Fibroblast of peridontal ligament (primary cell): ENCODE measurements at regions not wholly inside any gene's neighbourhood (a gene's known extent, or its start where the extent isn't known, plus 50 kb on each side); places are given as distances from the start of the nearest gene placed in this dataset.
"Not testable (repeated sequence)": the region's sequence is repeated elsewhere in the genome, so short reads cannot be mapped to it uniquely, and the experiment has no call there.

Experiments
- DNase-seq: peaks from one replicate; pipeline ENCODE4 v3.0.0-alpha.2; 2010; ENCODE audit errors: extremely low read depth

GRCh38 chr6:77178821-77179220, 284.5 kb downstream of the HTR1B start:
- no peak for DNase-seq

DNA sequence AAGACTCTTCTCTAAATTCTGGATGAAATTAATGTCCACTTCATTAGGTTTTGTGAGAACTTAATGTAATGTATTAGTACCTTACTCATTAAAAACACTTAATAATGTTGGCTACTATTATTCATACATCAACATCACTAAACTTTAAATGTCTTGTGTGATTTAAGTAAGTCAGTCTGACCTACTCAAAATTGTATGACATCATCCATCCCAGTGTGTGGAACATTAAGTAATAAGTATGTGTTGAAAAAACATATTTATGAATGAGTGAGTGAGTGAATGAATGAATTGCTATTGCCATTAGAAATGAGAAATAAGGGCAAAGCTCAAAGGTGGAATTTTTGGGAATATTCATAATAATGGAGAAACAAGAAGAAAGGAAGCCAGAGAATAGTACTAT, 285.8 kb downstream of the HTR1B start:
- DNase-seq, result no peak

DNA sequence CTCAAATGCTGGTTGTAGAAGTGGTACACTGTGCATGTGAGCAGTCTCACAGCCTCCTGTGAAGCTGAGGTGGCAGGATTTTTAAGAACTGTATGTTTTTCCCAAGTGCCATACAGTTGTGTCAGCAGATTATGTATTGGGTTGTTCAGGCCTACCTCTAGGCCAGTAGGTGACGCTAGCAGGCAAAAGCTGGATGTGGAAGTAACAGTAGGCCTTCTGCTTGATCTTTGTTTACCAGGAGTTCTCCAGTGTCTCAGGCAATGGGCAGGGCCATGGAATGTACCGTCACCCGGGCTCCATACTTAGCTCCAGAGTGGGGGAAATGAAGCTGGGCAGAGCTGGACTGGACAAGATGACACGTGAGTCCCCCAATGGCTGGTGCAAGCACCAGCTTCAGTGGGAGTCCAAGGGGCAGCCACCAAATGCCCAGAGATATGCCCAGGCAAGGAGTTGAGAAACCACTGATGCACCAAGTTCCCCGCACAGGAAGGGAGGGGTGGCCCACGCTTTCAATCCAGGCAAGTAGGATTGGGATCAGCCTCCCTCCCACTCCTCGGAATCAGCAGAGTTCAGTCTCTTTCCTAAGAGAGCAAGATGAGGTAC, 289.7 kb downstream of the HTR1B start:
- no peak for DNase-seq

- no peak for DNase-seq
These were observed 290.7 kb downstream of the HTR1B start for GRCh38 chr6:77172578-77172977.

DNA sequence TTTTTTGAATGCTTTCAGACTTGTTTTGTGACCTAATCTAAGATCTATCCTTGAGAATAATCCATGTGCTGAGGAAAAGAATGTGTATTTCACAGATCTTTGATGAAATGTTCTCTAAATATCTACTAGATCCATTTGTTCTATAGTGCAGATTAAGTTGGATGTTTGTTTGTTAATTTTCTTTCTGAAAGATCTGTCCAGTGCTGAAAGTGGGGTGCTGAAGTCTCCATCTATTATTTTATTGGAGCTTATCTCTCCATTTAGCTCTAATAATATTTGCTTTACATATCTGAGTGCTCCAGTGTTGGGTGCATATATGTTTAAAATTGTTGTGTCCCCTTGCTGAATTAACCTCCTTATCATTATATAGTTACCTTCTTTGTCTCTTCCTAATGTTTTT, 303.6 kb downstream of the HTR1B start:
- DNase-seq, result no peak

DNA sequence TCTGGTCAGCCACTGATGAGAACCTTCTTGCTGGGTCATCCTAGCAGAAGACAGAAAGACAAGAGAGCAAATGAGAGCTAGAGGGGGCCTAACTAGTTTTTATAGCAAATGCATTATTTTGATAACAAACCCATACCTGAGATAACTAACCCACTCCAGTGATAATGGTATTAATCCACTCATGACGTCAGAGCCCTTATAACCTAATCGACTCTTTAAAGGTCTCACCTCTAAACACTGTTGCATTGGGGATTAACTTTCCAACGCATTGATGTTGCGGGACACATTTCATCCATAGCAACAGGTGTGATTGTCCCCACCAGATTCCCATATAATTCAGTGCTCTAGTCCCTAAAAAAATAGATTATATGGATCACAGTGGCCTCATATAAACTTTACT, 312.1 kb downstream of the HTR1B start:
- no peak for DNase-seq

- no peak for DNase-seq
These were observed 312.6 kb downstream of the HTR1B start for GRCh38 chr6:77150736-77151135.

DNA sequence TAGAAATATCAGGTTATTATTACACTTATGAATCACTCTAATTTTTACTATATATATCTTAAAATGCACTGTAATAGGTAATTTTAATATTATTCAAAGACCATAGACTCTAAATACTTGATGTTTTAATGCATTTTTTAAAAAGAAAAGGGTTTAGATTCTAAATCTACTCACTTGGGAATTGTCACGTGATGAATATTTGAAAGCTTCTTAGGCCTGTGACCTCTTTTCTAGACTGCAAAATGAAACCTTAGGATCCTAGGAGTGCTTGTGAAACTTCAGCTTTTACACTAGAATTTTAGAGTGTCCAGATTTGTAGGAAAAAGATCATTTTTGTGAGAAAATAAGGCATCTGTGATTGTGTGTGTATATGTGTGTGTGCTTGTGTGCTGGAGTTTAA, 318.0 kb downstream of the HTR1B start:
- DNase-seq, result no peak

- no peak for DNase-seq
These were observed 319.4 kb downstream of the HTR1B start for GRCh38 chr6:77143659-77144447.

GRCh38 chr6:77136086-77136485, 327.2 kb downstream of the HTR1B start:
- no peak for DNase-seq

DNA sequence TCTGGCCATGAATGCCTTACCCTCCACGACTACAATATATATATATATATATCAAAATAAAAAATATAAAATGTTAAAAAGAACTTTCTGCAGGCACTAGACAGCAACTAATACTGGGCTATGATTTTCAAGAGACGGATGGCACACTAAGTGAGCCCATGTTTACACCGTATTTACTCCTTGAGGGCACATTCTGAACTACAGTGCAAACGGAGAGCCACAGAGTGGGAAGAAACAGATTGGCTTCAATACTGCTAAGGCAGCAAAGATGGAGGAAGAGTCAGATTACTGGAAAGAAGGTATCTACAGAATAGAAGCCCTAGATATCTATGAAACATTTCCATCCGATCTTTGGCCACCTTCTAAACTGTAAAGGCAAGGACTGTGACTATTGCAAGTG, 330.3 kb downstream of the HTR1B start:
- DNase-seq, result no peak

GRCh38 chr6:77131426-77131825, 331.9 kb downstream of the HTR1B start:
- DNase-seq, result no peak

DNA sequence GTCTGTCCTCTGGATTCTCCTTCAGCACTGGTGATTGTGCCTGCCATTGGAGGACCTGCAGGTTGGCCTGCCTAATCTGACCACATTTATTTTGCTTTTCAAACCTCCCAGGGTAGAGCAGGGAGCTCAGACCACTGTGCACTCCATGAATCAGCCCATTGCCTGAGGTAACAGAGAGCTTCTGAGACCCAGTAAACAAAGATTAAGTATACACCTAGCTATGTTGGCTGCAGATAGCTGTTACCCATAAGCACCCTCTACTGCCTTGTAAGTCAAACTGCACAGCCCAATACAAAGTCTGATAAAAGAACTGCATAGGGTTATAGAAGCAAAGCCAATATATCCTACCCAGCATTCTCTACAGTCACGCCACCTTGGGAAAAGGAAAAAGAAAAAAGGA, 338.7 kb downstream of the HTR1B start:
- no peak for DNase-seq

GRCh38 chr6:77123527-77123926, 339.8 kb downstream of the HTR1B start:
- DNase-seq, result no peak

DNA sequence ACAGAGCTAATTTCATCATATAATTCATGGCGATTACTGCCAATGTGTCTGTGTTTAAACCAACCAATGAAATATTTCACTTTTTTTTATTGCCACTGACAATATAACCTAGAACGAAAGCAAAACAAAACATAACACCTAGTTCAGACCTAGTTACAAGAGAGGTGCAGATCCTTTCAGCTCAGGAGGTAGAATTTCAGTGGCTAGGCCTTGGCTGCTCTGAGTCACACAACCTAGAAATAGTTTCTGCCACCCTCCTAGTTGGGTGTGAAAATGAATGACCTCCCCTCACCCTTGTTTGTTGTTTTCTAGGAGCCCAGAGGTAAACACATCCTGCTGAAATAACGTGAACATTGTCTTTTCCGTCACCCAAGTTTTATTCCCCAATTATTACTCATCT, 356.3 kb downstream of the HTR1B start:
- no peak for DNase-seq

GRCh38 chr6:77105091-77105490, 358.2 kb downstream of the HTR1B start:
- DNase-seq, result no peak

- DNase-seq, result no peak
These were observed 365.4 kb downstream of the HTR1B start for GRCh38 chr6:77097940-77098339.

- DNase-seq, result no peak
These were observed 367.2 kb downstream of the HTR1B start for GRCh38 chr6:77095936-77096627.

- no peak for DNase-seq
These were observed 368.5 kb downstream of the HTR1B start for GRCh38 chr6:77094821-77095220.

- DNase-seq, result peak; percentile 2
These were observed 370.3 kb downstream of the HTR1B start for GRCh38 chr6:77092971-77093370.

GRCh38 chr6:77089776-77090175, 373.5 kb downstream of the HTR1B start:
- DNase-seq, result no peak

GRCh38 chr6:77087794-77088318, 375.4 kb downstream of the HTR1B start:
- not testable (repeated sequence) for DNase-seq
